ENCODE measurements at regions not wholly inside any gene's neighbourhood (a gene's known extent, or its start where the extent isn't known, plus 50 kb on each side); places are given as distances from the start of the nearest gene placed in this dataset.
"Not testable (repeated sequence)": the region's sequence is repeated elsewhere in the genome, so short reads cannot be mapped to it uniquely, and the experiment has no call there.

DNA sequence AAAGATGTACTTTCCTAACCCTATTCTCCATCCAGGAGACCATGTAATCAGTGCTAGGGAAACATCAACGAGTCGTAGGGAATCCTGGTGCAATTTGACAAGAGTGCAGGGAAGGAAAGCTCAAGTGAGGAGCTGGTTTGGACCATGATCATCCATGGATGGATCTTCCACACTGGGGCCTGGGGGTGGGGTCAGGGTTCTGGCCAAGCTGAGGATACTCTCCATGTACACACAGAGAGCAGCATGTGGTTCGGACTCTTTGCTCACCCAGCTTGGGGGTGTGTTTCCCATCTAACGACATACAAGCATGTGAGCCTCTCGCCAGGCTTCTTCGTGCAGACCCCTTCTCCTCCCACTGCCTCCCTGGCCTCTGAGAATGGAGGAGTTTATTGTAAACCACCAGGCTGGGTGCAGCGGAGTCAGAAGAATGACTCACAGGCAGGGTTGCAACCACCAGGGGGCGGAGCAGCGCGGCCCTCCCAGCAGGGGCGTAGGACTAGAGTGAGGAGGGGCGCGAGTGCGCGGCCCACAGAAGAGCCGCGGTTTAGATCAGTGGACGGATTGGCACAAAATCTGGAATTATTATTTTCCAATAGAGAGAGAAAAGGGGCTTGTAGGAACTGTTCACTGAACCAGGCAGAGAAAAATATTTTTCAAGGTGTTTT, 530.0 kb upstream of the B3GAT1 start:
- not testable (repeated sequence) for TF ChIP-seq ELF2 (CRISPR knock-in tag; IDR thresholded peaks at IDR 0.05); MEF2D (tag; conservative IDR thresholded peaks at IDR 0.05; ENCODE audit: low read depth)
- TF ChIP-seq CTCF (IDR thresholded peaks at IDR 0.05 in 2 of 3, conservative IDR thresholded peaks at IDR 0.05 in 1 of 3; ENCODE audit: insufficient read depth in 2 of 3, low read depth in 1 of 3, low read length in 3 of 3): peak; percentile 35 to 56 (median 43); a peak in 5 of 6 replicates
- TF ChIP-seq, protein P1, sequence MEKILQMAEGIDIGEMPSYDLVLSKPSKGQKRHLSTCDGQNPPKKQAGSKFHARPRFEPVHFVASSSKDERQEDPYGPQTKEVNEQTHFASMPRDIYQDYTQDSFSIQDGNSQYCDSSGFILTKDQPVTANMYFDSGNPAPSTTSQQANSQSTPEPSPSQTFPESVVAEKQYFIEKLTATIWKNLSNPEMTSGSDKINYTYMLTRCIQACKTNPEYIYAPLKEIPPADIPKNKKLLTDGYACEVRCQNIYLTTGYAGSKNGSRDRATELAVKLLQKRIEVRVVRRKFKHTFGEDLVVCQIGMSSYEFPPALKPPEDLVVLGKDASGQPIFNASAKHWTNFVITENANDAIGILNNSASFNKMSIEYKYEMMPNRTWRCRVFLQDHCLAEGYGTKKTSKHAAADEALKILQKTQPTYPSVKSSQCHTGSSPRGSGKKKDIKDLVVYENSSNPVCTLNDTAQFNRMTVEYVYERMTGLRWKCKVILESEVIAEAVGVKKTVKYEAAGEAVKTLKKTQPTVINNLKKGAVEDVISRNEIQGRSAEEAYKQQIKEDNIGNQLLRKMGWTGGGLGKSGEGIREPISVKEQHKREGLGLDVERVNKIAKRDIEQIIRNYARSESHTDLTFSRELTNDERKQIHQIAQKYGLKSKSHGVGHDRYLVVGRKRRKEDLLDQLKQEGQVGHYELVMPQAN (IDR thresholded peaks at IDR 0.05; ENCODE audit: borderline replicate concordance): not testable (repeated sequence)
